ENCODE measurements at regions not wholly inside any gene's neighbourhood (a gene's known extent, or its start where the extent isn't known, plus 50 kb on each side); places are given as distances from the start of the nearest gene placed in this dataset.

- TF ChIP-seq NFRKB (IDR thresholded peaks at IDR 0.05) (no peak), HDGF (IDR thresholded peaks at IDR 0.05; ENCODE audit: borderline replicate concordance) (no peak), ZNF384 (IDR thresholded peaks at IDR 0.05) (no peak), LEF1 (IDR thresholded peaks at IDR 0.05; ENCODE audit: borderline replicate concordance) (no peak), BHLHE40 (IDR thresholded peaks at IDR 0.05; ENCODE audit: borderline replicate concordance) (no peak), FOXM1 (IDR thresholded peaks at IDR 0.05; ENCODE audit: borderline replicate concordance) (no peak), FOXK2 (IDR thresholded peaks at IDR 0.05) (no peak), CTBP1 (IDR thresholded peaks at IDR 0.05; ENCODE audit: borderline replicate concordance) (no peak), ARNT (IDR thresholded peaks at IDR 0.05) (no peak), ELF4 (IDR thresholded peaks at IDR 0.05) (no peak), SUZ12 (IDR thresholded peaks at IDR 0.05) (no peak), L3MBTL2 (conservative IDR thresholded peaks at IDR 0.05) (no peak), PKNOX1 (IDR thresholded peaks at IDR 0.05) (no peak)
- ChIA-PET CTCF (no interaction called here), POLR2A (no interaction called here)
- no peak for DNase-seq (ENCODE audit: extremely low spot score)
Measured at GRCh38 chr3:144128108-144128892, 156.7 kb downstream of the DIPK2A start.

GRCh38 chr3:144129536-144130214 is 158.1 kb downstream of the DIPK2A start:
- ChIA-PET CTCF (no interaction called here), POLR2A (no interaction called here)
- DNase-seq (ENCODE audit: extremely low spot score) = no peak
- TF ChIP-seq PKNOX1 (IDR thresholded peaks at IDR 0.05) = no peak
- TF ChIP-seq ELF4 (IDR thresholded peaks at IDR 0.05) = no peak
- TF ChIP-seq TARDBP (IDR thresholded peaks at IDR 0.05) = no peak
- TF ChIP-seq FOXM1 (IDR thresholded peaks at IDR 0.05; ENCODE audit: borderline replicate concordance) = no peak
- no peak for TF ChIP-seq SP1 (IDR thresholded peaks at IDR 0.05)
- TF ChIP-seq BHLHE40 (IDR thresholded peaks at IDR 0.05; ENCODE audit: borderline replicate concordance) = no peak
- no peak for TF ChIP-seq L3MBTL2 (conservative IDR thresholded peaks at IDR 0.05)
- TF ChIP-seq LEF1 (IDR thresholded peaks at IDR 0.05; ENCODE audit: borderline replicate concordance) = no peak
- TF ChIP-seq ZNF384 (IDR thresholded peaks at IDR 0.05) = no peak
- TF ChIP-seq SUZ12 (IDR thresholded peaks at IDR 0.05) = no peak
- no peak for TF ChIP-seq NFRKB (IDR thresholded peaks at IDR 0.05)
- no peak for TF ChIP-seq FOXK2 (IDR thresholded peaks at IDR 0.05)
- TF ChIP-seq CTBP1 (IDR thresholded peaks at IDR 0.05; ENCODE audit: borderline replicate concordance) = no peak
- no peak for TF ChIP-seq ARNT (IDR thresholded peaks at IDR 0.05)
- no peak for TF ChIP-seq FOXA1 (IDR thresholded peaks at IDR 0.05)
- no peak for TF ChIP-seq HDGF (IDR thresholded peaks at IDR 0.05; ENCODE audit: borderline replicate concordance)

GRCh38 chr3:144141074-144141473 is 169.5 kb downstream of the DIPK2A start:
- ChIA-PET CTCF (interaction anchor here (1.2 kb wide), 1 partner anchor 26 kb away, joined by 3 read pairs; no protein-coding TSS in a partner anchor), POLR2A (no interaction called here)
- TF ChIP-seq PKNOX1 (IDR thresholded peaks at IDR 0.05) (no peak), NFRKB (IDR thresholded peaks at IDR 0.05) (no peak), SUZ12 (IDR thresholded peaks at IDR 0.05) (no peak), SP1 (IDR thresholded peaks at IDR 0.05) (no peak), TARDBP (IDR thresholded peaks at IDR 0.05) (no peak), CTBP1 (IDR thresholded peaks at IDR 0.05; ENCODE audit: borderline replicate concordance) (no peak), ZNF384 (IDR thresholded peaks at IDR 0.05) (no peak), FOXA1 (IDR thresholded peaks at IDR 0.05) (no peak), BHLHE40 (IDR thresholded peaks at IDR 0.05; ENCODE audit: borderline replicate concordance) (no peak), FOXK2 (IDR thresholded peaks at IDR 0.05) (no peak), L3MBTL2 (conservative IDR thresholded peaks at IDR 0.05) (no peak)
- no peak for DNase-seq (ENCODE audit: extremely low spot score)

- no peak for TF ChIP-seq L3MBTL2 (conservative IDR thresholded peaks at IDR 0.05)
- TF ChIP-seq PKNOX1 (IDR thresholded peaks at IDR 0.05) = no peak
- ChIA-PET POLR2A (no interaction called here), CTCF (interaction anchor here (1.2 kb wide), 1 partner anchor 25 kb away, joined by 3 read pairs; no protein-coding TSS in a partner anchor)
- no peak for DNase-seq (ENCODE audit: extremely low spot score)
Measured at GRCh38 chr3:144141496-144141895, 169.9 kb downstream of the DIPK2A start.

GRCh38 chr3:144142151-144142840 is 170.7 kb downstream of the DIPK2A start:
- TF ChIP-seq BHLHE40 (IDR thresholded peaks at IDR 0.05; ENCODE audit: borderline replicate concordance) = no peak
- TF ChIP-seq TARDBP (IDR thresholded peaks at IDR 0.05) = no peak
- TF ChIP-seq PKNOX1 (IDR thresholded peaks at IDR 0.05) = no peak
- no peak for TF ChIP-seq FOXM1 (IDR thresholded peaks at IDR 0.05; ENCODE audit: borderline replicate concordance)
- no peak for TF ChIP-seq ARNT (IDR thresholded peaks at IDR 0.05)
- TF ChIP-seq SP1 (IDR thresholded peaks at IDR 0.05) = no peak
- ChIA-PET POLR2A (no interaction called here), CTCF (interaction anchor here (1.2 kb wide), 1 partner anchor 24 kb away, joined by 3 read pairs; no protein-coding TSS in a partner anchor)
- DNase-seq (ENCODE audit: extremely low spot score) = peak; percentile 10
